HG02571 (cell line): ENCODE measurements at regions not wholly inside any gene's neighbourhood (a gene's known extent, or its start where the extent isn't known, plus 50 kb on each side); places are given as distances from the start of the nearest gene placed in this dataset.
"Not testable (repeated sequence)": the region's sequence is repeated elsewhere in the genome, so short reads cannot be mapped to it uniquely, and the experiment has no call there.

Source experiments
- ATAC-seq: cut with Tn5 transposase; IDR thresholded peaks from one replicate; pipeline ENCODE4 v1.9.1; 2021; ENCODE audit warnings: mild to moderate bottlenecking, moderate library complexity; ENCODE audit not compliant: unreplicated experiment

GRCh38 chr5:2536632-2537377 lies 214.7 kb downstream of the IRX2 start:
- ATAC-seq = no peak

DNA sequence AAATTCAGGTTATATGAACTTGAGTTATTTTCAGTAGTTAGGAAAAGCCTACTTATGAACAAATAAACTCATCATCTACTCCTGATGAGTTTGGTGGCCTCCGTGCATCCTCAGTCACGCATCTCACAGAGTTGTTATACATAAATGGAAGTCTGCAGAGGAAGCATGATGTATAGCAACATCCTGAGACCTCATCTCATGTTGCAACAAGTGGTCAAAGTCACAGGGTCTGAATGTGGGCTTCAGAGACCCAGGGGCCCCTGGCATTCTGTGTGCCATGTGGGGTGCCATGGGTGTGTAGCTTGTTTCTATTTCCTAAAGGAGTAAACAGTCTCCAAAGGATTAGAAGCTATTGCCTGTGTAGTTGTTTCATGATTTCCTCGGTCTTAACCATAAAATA lies 216.5 kb downstream of the IRX2 start:
- ATAC-seq = no peak

- no peak for ATAC-seq
Measured at GRCh38 chr5:2534251-2534650, 217.2 kb downstream of the IRX2 start.

GRCh38 chr5:2533848-2534247 lies 217.6 kb downstream of the IRX2 start:
- not testable (repeated sequence) for ATAC-seq

- ATAC-seq = no peak
Measured at GRCh38 chr5:2532809-2533208, 218.7 kb downstream of the IRX2 start.

DNA sequence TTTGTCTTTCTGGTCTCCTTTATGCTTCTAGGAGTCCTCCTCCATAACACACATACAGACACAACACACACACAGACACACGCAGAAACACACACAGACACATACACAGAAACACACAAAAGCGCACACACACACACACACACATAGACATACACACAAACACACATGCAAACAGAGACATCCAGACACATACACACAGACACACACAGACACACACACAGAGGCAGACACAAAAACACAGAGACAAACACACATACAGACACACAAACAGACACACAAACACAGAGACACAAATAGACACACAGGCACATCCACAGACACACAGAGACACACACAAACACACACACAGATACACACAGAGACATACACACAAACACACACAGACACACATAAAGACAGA lies 220.2 kb downstream of the IRX2 start:
- no peak for ATAC-seq

DNA sequence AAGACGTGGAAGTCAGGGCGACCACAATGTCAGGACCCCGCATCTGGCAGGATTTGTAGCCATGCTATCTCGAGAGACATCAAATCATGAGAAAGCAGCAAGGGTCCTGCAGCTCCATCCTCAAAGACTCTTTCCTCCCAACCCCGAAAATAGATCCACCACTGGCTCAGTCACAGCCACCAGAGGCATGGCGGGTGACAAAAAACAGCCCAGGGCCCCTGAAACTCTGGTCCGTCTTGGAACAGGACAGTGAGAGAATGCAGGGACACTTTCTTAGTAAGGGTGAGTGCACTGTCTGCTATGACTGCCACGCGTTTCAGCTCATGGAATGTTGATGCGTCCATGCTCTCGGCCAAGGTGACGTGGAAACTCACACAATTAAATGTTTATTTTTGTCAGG lies 220.9 kb downstream of the IRX2 start:
- ATAC-seq = no peak

DNA sequence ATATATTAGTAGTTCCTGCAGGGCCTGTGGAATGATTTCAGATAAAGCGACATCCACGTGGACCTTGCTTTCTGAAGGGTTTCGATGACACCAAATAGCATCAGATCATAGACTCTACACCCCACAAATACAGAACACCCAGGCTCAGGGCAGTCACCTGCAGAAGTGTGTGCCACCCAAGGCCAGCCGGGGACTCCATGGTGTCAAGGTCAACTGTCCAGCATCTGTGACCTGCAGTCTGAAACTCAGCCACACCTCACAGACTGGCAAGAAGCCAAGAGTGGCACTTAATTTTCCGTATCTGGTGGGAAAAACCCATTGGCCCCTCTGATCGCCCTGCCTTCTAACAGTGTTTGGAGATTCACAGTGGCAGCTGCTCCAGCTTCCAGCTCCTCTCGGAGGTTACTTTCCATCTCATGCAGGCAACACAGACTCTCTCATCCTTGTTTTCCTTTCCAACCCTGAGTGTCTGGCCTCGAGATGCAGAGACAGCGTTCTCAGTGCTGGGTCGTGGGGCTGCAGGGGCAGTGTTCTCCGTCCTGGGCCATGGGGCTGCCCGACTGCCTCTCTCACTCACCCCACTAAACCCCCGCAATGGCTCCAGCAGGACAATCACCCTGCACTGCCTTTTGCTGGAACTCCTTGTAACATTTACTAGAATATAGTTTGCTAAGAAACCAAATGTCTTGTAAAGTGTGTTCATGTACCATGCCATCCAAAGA lies 221.9 kb downstream of the IRX2 start:
- ATAC-seq = no peak

GRCh38 chr5:2525351-2525750 lies 226.1 kb downstream of the IRX2 start:
- no peak for ATAC-seq

- no peak for ATAC-seq
Measured at GRCh38 chr5:2524620-2525019, 226.9 kb downstream of the IRX2 start.

- no peak for ATAC-seq
Measured at GRCh38 chr5:2523180-2523579, 228.3 kb downstream of the IRX2 start.

GRCh38 chr5:2522372-2522771 lies 229.1 kb downstream of the IRX2 start:
- no peak for ATAC-seq

- no peak for ATAC-seq
Measured at GRCh38 chr5:2519153-2519552, 232.3 kb downstream of the IRX2 start.

GRCh38 chr5:2517451-2517850 lies 234.0 kb downstream of the IRX2 start:
- no peak for ATAC-seq

DNA sequence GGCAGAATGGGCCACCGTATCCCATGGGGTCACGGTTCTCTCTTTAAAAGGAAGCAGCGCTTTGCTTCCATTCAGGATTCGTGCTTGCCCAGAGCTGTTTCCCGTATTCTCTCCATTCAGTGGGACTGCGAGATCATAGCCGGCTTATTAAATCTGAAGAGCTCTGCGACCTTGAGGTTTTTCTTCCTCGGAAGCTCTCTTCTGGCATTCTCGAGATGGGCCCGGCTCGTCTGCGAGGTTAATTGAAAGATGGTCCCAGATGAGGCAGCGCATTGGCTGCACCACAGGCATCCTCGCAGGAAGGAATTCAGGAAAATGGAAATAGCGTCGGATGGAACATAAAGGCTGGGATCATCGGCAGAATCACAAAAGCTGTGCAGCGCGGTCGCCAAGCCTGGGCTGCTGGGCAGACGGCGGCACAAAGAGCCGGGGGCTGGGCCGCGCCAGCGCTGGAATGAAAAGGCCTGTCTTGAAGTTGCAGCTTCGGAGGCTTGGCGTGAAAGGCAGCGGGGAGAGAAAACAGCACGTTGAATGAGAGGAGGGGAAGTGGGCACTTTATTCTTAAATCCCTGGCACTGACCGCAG lies 236.2 kb downstream of the IRX2 start:
- ATAC-seq = no peak

DNA sequence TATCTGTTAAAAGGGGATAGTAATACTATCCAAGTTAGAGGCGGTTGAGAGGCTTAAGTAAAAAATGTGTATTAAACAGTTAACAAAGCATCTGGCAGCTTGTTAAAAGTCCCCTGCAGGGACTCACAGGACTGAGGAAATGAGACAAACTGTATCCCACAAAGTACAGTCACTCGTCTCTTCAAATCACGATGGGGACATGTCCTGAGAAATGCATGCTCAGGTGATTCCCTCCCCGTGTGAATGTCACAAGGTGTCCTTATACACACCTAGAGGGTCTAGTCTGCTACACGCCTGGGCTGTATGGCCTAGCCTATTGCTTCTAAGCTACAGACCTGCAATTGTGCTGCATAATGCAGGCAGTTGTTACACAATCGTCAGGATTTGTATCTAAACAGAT lies 237.0 kb downstream of the IRX2 start:
- ATAC-seq = no peak

- ATAC-seq = no peak
Measured at GRCh38 chr5:2511706-2512105, 239.8 kb downstream of the IRX2 start.

DNA sequence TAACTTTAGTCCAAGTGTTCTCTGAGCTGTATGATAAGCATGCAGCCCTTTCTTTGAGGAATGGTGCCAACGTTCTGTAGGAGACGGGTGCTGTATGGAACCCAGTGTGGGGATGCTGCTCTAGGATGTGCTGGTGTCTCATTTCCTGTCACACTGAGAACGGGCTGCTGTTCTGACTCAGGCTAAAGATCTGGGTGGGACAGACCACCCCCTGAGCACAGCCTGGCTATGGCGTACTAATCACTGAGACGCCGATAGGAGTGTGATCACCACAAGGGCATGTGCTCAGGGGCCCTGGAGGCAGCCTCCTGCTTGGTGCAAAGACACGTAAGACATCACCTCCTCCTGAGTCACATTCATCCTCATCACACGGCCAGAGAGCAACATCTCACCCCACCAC lies 240.4 kb downstream of the IRX2 start:
- no peak for ATAC-seq

DNA sequence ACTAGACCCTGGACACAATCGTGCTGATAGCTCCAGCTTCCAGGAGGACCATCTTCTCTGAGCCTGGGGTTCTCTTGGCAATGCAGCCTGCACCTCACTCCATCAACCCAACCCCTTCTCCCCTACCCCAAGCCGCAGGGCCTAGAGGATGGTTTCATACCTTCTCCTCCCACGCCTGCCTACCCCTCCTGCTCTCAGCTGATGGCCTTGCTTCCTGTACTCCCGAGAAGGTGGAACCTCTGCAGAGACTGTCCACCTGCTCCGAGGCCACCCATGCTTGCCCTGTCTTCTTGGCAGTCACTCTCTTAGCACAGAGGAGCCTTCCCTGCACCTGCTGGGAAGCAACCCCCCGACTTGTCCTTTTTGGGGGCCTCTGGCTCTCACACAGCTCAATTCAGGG lies 241.9 kb downstream of the IRX2 start:
- no peak for ATAC-seq

DNA sequence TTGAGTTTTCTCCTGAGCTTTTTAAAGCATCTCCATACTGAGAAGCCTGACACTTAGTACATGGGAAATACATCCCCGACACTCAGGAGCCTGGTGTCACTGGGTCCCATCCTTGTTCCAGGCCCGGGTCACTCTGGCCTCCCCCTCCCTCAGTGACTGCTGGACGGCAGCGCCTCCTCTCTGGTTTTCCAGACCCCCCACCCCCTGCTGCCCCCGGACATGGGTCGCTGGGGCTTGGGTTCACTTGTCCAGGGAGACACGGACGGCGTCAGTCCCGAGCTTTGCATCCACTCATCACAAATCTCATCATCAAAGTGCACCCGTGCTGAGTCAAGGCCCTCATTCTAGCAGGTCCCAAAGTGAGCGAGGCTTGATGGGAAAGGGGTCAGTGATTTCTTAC lies 243.0 kb downstream of the IRX2 start:
- no peak for ATAC-seq

DNA sequence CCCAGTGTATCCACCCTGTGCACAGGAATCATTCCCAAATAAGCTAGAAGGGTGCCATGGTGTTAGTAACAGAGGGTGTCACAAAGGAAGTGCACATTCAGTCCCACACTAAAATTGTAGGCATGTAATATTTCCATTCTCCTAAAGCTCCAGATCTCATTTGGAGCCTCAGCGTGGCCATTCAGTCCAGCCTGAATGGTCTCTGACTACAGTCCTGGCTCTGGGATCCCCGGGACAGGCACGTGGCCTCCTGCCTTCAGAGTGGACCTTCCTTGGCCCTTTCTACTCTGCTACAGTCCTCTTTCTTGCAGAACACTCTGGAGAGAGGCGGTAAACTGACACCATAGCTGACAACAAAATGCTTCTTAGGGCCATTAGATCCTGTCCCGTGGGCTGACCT lies 243.9 kb downstream of the IRX2 start:
- ATAC-seq = no peak

GRCh38 chr5:2506603-2507002 lies 244.9 kb downstream of the IRX2 start:
- no peak for ATAC-seq
